HG02943 (cell line): ENCODE measurements at regions not wholly inside any gene's neighbourhood (a gene's known extent, or its start where the extent isn't known, plus 50 kb on each side); places are given as distances from the start of the nearest gene placed in this dataset.

Source experiments
- ATAC-seq: cut with Tn5 transposase; IDR thresholded peaks from one replicate; pipeline ENCODE4 v1.9.1; 2021; ENCODE audit warnings: mild to moderate bottlenecking, low read depth, moderate library complexity; ENCODE audit not compliant: unreplicated experiment

GRCh38 chr4:130233377-130234047 is 1137.6 kb downstream of the C4orf33 start:
- ATAC-seq: peak; percentile 99

- ATAC-seq: no peak
Measured at GRCh38 chr4:130238121-130238520, 1142.2 kb downstream of the C4orf33 start.

DNA sequence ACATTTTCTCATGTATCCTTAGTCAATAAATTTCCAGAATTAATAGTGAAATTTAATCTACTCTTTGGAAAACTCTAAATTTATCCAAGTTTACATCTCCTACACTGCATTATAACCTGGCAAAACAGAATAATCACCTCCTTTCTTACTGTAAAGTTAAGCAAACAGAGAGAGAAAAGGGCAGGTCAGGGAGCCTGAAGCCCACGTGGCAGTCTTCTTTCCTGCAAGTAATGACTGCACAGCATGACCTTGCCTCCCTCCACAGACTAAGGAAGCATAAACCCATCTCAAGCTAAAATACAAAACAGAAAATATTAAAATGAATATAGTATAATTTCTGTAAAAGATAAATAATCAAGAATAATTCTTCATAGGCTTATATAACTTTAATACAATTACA is 1153.0 kb downstream of the C4orf33 start:
- no peak for ATAC-seq

DNA sequence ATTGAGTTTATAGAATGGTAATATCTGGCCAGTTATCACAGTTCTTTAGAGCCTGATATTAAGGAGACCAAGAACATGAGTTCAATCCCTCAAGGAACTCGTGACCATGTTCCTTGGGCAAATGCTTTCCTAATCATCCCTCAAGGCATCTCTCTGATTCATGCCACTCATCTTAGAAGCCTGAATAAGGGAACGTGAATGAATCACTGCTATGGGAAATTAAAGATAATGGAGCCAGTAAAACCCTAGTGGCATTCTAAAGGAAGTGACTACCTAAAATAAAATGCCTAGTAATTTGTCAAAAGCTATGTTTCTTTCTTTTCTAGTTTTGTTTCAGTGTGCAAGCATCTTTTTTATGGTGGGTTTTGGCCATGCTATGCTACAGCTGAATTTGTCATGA is 1161.3 kb downstream of the C4orf33 start:
- no peak for ATAC-seq

DNA sequence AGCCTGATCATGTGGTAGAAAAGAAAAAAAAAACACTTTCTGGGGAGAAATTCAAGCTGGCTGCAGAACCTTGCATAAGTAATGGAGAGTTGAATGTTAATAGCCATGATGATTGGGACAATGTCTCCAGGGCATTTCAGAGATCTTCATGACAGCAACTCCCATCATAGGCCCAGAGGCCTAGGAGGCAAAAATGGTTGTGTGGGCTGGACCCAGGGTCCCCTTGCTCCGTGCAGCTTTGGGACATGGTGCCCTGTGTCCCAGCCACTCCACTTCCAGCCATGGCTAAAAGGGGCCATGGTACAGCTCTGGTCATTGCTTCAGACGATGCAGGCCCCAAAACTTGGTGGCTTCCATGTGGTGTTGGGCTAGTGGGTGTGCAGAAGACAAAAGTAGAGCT is 1170.9 kb downstream of the C4orf33 start:
- no peak for ATAC-seq

DNA sequence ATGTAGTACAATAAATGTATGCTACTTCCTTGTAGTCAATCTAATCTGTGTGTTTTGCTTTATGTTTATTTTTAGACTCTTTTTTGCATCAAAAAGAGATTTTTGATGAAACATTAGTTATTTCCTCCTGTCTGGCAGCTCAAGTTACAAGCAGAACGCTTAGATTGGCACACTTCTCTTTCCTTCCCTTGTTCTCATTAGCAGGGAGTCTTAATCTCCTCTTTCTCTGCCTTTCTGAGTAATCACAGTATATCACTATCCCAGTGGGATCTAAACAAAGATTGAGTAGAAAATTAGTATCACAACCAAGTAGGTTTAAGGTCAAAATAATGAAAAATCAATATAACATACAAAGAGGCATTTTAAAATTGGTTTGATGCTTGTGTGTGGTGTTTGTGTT is 1192.6 kb downstream of the C4orf33 start:
- no peak for ATAC-seq

DNA sequence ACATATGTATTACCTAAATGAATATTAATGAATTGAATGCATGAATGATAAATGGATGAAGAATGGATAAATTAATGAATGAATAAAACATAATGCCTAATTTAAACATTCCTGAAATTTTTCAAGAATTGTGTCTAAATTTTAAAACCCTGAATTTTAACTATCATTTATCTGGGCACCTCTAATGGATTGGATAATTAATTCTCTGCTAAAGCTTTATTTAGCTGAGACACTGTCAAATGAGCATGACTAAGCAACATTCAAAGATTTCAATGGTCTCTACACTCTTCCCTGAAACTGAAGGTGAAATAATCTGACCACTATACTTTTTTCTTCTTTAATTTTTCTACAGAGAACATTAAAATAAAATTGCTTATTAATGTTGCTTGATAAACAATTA is 1197.7 kb downstream of the C4orf33 start:
- ATAC-seq: no peak

GRCh38 chr4:130296448-130296847 is 1200.5 kb downstream of the C4orf33 start:
- ATAC-seq: no peak

DNA sequence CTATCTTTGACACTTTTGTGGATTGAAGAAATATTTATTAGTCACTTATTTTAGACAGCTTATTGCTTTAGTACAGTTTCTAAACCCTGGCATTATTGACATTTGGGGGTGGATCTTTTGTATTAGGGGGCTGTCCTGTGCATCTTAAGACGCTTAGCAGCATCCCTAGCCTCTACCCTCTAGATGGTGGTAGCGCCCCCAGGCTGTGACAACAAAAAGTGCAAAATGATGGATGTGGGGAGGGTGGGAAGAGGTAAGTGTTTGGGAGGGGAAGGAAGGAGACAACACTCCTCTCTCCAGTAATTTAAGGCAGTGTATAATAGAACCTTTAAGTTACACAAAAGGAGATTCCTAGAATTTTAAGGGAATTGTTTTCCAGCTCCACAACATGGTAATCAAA is 1210.6 kb downstream of the C4orf33 start:
- ATAC-seq: no peak

DNA sequence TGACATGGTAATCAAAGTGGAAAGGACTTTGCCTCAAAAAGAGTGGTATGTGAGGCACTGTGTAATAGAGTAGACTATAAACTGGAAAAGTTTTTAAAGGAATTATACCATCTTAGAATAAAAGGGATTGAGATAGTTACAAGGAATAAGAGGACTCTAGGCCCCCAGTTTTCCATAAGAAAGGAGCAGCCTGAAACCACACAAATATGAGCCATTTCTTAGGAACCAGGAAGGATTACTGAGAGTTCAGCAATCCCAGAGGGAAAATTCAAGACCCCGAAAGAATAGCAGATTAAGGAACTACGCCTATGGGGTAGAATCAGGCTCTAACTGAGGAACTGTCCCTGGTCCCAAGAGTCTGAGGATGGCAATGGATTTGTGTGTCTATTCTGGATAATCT is 1213.3 kb downstream of the C4orf33 start:
- no peak for ATAC-seq

DNA sequence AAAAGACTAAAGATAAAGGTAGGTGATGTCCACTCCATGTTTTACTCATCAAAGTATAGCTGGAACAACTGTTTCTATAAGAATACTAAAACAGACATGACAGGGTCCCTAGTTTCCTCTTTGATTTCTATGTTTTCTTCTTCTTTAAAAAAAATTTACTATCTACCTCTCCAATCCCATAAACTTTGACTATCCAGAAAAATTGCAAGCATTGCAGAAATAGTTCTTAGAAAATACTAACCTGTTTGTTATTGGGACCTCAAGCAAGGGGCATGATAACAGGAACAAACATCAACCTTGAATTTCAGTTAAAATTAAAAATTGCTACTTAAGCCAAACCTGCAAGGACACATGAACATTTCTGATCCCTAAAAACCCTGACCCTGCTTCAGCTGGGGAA is 1226.5 kb downstream of the C4orf33 start:
- ATAC-seq: no peak

GRCh38 chr4:130329036-130329435 is 1233.1 kb downstream of the C4orf33 start:
- no peak for ATAC-seq

DNA sequence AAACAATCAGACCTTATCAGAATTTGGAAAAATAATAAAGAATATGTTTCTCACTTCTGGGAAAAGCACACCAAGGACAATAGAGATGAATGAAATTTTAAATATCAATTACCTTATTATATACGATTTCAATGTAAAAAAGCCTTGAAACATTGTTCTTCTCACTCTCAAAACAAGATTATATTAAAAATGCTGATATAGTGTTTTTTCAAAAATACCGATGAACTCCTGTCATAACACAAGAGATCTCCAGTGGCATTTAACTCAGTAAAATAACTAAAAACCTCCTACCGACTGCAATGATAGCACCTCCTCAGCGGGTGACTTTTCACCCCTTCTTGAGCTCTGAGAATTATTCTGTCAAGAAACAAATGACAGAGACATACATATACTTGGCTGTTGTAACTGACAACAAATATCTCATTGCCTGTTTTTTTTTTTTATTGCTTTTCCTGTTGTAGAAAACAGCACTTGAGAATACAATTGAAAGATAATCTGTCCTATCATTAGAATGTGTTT is 1237.3 kb downstream of the C4orf33 start:
- ATAC-seq: no peak

DNA sequence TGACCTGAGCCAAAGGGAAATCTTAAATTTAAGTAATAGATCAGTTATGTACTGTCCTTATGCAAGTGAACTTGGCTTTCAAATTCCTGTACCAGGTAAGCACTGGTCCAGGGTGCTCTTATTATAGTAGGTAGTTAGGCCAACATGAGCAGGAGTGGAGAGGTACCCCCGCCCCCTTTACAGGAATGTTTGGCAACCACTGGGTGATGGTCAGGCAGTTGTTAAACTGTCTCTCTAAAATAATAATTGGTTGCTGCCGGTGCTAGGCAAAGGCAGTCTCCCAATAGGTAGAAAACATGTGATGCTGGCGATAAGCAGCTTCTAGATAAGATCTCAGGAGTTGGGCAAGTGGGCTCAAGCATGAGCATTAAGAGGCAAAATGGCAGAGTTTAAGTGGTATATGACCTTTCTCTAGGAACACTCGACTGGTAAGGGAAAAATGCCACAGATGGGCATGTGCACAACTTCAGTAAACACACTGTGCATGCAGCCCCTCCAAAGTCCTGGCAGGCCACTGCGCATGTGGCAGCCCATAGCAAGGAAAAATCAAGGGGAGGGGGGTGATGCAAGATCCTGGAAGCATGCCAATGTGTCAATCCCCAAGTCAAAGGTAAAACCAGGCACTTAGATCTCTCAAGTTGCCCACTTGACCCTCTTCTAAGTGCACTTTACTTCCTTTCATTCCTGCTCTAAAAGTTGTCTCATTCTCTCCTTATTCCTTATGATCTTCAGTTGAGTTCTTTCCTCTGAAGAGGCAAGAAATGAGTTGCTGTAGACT is 1239.7 kb downstream of the C4orf33 start:
- ATAC-seq: no peak

DNA sequence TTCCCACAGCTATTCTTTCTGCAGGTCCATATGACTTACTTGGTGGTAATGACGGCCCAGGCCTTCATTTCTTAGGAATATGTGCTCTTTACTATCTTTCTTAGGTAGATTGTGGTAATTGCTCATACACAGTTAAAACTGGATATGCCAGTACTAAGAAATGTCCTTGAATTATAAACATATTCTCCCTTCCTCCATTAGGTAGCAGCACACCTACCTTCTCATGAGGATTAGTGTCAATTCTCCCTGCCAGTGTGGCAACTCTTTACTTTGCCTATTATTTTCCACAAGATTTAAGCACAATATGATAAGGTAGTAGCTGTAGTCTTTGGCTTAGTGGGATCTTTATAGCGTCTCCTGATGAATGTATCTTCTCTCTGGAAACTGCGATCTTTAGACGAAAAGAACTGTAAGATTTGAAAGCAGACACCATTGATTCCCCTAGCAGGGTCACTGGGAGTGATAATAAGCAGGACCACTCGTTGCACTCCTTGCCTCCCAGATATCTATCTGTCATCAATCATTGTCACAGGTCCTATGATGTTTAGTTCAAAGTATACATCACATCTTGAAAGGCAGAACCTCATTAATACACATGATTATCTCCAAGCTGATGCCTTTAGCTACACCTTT is 1240.7 kb downstream of the C4orf33 start:
- peak; percentile 91 for ATAC-seq

DNA sequence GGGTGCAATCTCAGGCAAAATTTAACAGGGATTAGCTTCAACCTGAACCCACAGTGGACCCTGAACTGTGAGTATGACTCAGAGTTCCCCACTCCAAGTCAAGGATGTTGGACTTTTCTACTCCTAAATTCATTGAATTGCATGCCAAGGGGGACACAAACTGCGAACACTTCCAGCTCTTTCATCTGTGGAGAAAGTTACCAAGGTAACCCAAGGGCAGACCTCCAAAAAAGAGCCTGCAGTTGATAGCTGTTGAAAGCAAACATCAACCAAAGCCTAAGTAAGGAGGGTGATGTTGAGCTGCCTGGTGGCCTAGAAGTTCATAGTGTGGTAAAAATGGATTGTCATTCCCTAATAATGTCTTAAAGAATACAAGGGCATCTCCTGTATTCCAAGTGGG is 1242.9 kb downstream of the C4orf33 start:
- ATAC-seq: no peak

- ATAC-seq: no peak
Measured at GRCh38 chr4:130349745-130350144, 1253.8 kb downstream of the C4orf33 start.

GRCh38 chr4:130356873-130357272 is 1260.9 kb downstream of the C4orf33 start:
- ATAC-seq: no peak

DNA sequence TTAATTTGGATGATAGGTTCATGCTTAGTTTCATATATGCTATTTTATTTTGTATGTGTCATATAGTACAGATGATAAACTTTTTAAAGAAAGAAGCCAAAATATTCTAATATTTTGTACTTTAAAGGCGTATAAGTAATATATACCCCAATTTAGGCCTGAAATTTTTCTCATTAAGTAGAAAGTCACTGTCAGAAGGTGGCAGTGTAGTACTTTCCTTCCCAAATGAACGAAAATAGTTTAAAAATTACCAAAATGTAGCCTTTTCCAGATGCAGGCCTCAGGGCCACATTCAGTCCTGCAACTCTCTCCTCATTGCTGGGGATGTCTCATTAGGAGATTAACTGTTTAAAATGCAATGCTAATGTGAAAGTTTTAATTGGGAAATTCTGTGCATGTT is 1263.6 kb downstream of the C4orf33 start:
- no peak for ATAC-seq

DNA sequence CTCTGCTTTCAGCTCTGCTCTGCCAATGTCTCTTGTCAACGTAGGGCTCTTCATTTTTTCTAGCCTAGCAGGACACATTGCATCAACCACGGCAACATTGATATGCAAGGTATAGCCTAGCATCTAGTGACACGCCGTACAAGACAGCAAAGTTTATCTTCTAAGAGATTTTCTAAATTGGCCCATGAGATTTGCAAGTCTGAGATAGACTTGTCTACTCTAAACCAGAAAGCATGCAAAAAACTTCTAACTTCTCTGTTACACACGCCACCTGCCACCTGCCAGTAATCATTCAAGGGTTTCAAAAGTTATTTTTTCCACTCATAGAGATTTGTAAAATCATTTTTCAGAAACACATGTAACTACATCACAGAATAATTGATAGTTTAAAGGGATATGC is 1265.7 kb downstream of the C4orf33 start:
- ATAC-seq: no peak

DNA sequence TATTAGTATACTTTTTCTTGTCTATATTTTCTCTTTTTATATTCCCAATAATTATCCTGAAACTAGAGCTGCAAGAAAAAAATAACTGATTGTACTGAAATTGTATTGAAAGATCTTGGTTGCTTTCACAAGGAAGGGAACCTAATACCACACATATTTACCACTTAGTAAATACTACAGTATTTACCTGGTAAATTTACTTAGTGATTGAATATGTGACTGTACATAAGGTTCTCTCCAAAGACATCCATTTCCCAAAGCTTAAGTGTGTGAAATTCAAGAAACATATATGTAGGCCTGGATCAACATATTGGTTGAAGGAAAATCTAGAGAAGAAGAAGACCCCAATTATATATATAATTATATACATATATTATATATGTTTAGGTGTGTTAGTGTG is 1272.7 kb downstream of the C4orf33 start:
- ATAC-seq: no peak

GRCh38 chr4:130393231-130393630 is 1297.3 kb downstream of the C4orf33 start:
- ATAC-seq: no peak
